Effector memory CD4-positive, alpha-beta T cell (primary cell): ENCODE measurements at regions not wholly inside any gene's neighbourhood (a gene's known extent, or its start where the extent isn't known, plus 50 kb on each side); places are given as distances from the start of the nearest gene placed in this dataset.

ENCODE experiments used
- DNase-seq, 3 donors: peaks; one replicate each; pipeline ENCODE4 v3.0.0-alpha.2; 2020
- H3K27ac ChIP-seq: 2 replicates; pipeline ENCODE4 v1.7.0; 2013; ENCODE audit warnings: mild to moderate bottlenecking, low read length, moderate library complexity; ENCODE audit not compliant: insufficient read depth, poor library complexity, severe bottlenecking
- H3K27me3 ChIP-seq: replicated peaks from 2 replicates; pipeline ENCODE4 v1.7.0; 2013; ENCODE audit warnings: mild to moderate bottlenecking, low read length; ENCODE audit not compliant: insufficient read depth, control insufficient read depth, poor library complexity, severe bottlenecking
- H3K36me3 ChIP-seq: 2 replicates; pipeline ENCODE4 v1.7.0; 2013; ENCODE audit warnings: mild to moderate bottlenecking, low read length, moderate library complexity; ENCODE audit not compliant: control insufficient read depth, insufficient read depth
- H3K4me1 ChIP-seq: 2 replicates; pipeline ENCODE4 v1.7.0; 2013; ENCODE audit warnings: low read length, mild to moderate bottlenecking; ENCODE audit not compliant: control insufficient read depth, insufficient read depth, poor library complexity, severe bottlenecking
- H3K4me3 ChIP-seq: 2 replicates; pipeline ENCODE4 v1.7.0; 2013; ENCODE audit warnings: low read length, low read depth, mild to moderate bottlenecking; ENCODE audit not compliant: insufficient read depth, poor library complexity, severe bottlenecking
- H3K9me3 ChIP-seq: 2 replicates; pipeline ENCODE4 v1.7.0; 2013; ENCODE audit warnings: mild to moderate bottlenecking, low read length, moderate library complexity; ENCODE audit not compliant: control insufficient read depth

- DNase-seq, result no peak
- Histone ChIP-seq H3K9me3 (no peaks in the 10 kb centered on the region), H3K27ac (no peak overlapping the region), H3K4me1 (no peaks in the 10 kb centered on the region), H3K36me3 (no peaks in the 10 kb centered on the region), H3K4me3 (no peak overlapping the region), H3K27me3 (no peaks in the 10 kb centered on the region)
Observed at GRCh38 chr4:22997358-22998224, 304.9 kb downstream of the GBA3 start.

GRCh38 chr4:22991576-22991975 lies 298.8 kb downstream of the GBA3 start:
- no peak overlapping the region for H3K27ac ChIP-seq
- H3K27me3 ChIP-seq, result no peaks in the 10 kb centered on the region
- no peaks in the 10 kb centered on the region for H3K36me3 ChIP-seq
- DNase-seq, result no peak
- no peaks in the 10 kb centered on the region for H3K4me1 ChIP-seq
- no peaks in the 10 kb centered on the region for H3K9me3 ChIP-seq
- no peak overlapping the region for H3K4me3 ChIP-seq

GRCh38 chr4:22988526-22988925 lies 295.8 kb downstream of the GBA3 start:
- Histone ChIP-seq H3K27me3 (no peaks in the 10 kb centered on the region), H3K9me3 (no peaks in the 10 kb centered on the region), H3K36me3 (no peaks in the 10 kb centered on the region), H3K4me1 (no peaks in the 10 kb centered on the region), H3K4me3 (no peak overlapping the region), H3K27ac (no peak overlapping the region)
- no peak for DNase-seq

- no peaks in the 10 kb centered on the region for H3K27me3 ChIP-seq
- DNase-seq, result no peak
- H3K4me1 ChIP-seq, result no peaks in the 10 kb centered on the region
- no peaks in the 10 kb centered on the region for H3K9me3 ChIP-seq
- H3K36me3 ChIP-seq, result no peaks in the 10 kb centered on the region
- no peak overlapping the region for H3K27ac ChIP-seq
- no peak overlapping the region for H3K4me3 ChIP-seq
Observed at GRCh38 chr4:22987870-22988269, 295.1 kb downstream of the GBA3 start.

- no peak for DNase-seq
- Histone ChIP-seq H3K9me3 (no peaks in the 10 kb centered on the region), H3K27ac (no peak overlapping the region), H3K27me3 (no peaks in the 10 kb centered on the region), H3K36me3 (no peaks in the 10 kb centered on the region), H3K4me1 (no peaks in the 10 kb centered on the region), H3K4me3 (no peak overlapping the region)
Observed at GRCh38 chr4:22986881-22987280, 294.1 kb downstream of the GBA3 start.

GRCh38 chr4:22986262-22986661 lies 293.5 kb downstream of the GBA3 start:
- H3K27ac ChIP-seq, result no peak overlapping the region
- no peaks in the 10 kb centered on the region for H3K27me3 ChIP-seq
- H3K36me3 ChIP-seq, result no peaks in the 10 kb centered on the region
- H3K9me3 ChIP-seq, result no peaks in the 10 kb centered on the region
- H3K4me3 ChIP-seq, result no peak overlapping the region
- H3K4me1 ChIP-seq, result no peaks in the 10 kb centered on the region
- no peak for DNase-seq

GRCh38 chr4:22984390-22984789 lies 291.7 kb downstream of the GBA3 start:
- no peak overlapping the region for H3K4me3 ChIP-seq
- H3K36me3 ChIP-seq, result no peaks in the 10 kb centered on the region
- H3K27ac ChIP-seq, result no peak overlapping the region
- no peaks in the 10 kb centered on the region for H3K9me3 ChIP-seq
- no peaks in the 10 kb centered on the region for H3K4me1 ChIP-seq
- no peak for DNase-seq
- no peaks in the 10 kb centered on the region for H3K27me3 ChIP-seq

GRCh38 chr4:22978656-22979055 lies 285.9 kb downstream of the GBA3 start:
- no peak for DNase-seq
- H3K27ac ChIP-seq, result no peak overlapping the region
- no peaks in the 10 kb centered on the region for H3K27me3 ChIP-seq
- no peaks in the 10 kb centered on the region for H3K9me3 ChIP-seq
- no peak overlapping the region for H3K4me3 ChIP-seq
- no peaks in the 10 kb centered on the region for H3K36me3 ChIP-seq
- no peaks in the 10 kb centered on the region for H3K4me1 ChIP-seq

GRCh38 chr4:22970665-22971064 lies 277.9 kb downstream of the GBA3 start:
- Histone ChIP-seq H3K4me1 (no peaks in the 10 kb centered on the region), H3K36me3 (no peaks in the 10 kb centered on the region), H3K27me3 (no peaks in the 10 kb centered on the region), H3K4me3 (no peak overlapping the region), H3K27ac (no peak overlapping the region), H3K9me3 (no peaks in the 10 kb centered on the region)
- DNase-seq, result no peak

- H3K36me3 ChIP-seq, result no peaks in the 10 kb centered on the region
- no peaks in the 10 kb centered on the region for H3K27me3 ChIP-seq
- H3K9me3 ChIP-seq, result no peaks in the 10 kb centered on the region
- H3K4me3 ChIP-seq, result no peak overlapping the region
- no peaks in the 10 kb centered on the region for H3K4me1 ChIP-seq
- H3K27ac ChIP-seq, result no peak overlapping the region
- no peak for DNase-seq
Observed at GRCh38 chr4:22969287-22969896, 276.7 kb downstream of the GBA3 start.
